ENCODE measurements at regions not wholly inside any gene's neighbourhood (a gene's known extent, or its start where the extent isn't known, plus 50 kb on each side); places are given as distances from the start of the nearest gene placed in this dataset.

GRCh38 chr13:74973935-74974879 is 507.8 kb downstream of the TBC1D4 start:
- Mint-ChIP-seq H3K27me3 (ENCODE audit: insufficient read depth, low read depth, poor library complexity) (no peaks in the 10 kb centered on the region), H3K4me1 (peaks cover 15% of the 10 kb centered on the region), H3K9me3 (no peaks in the 10 kb centered on the region), H3K36me3 (ENCODE audit: low read depth) (no peaks in the 10 kb centered on the region), H3K27ac (no peak overlapping the region), H3K4me3 (no peak overlapping the region)
- H3K27ac ChIP-seq (ENCODE audit: low read depth): no peak overlapping the region
- no peak overlapping the region for H3K4me3 ChIP-seq
- no peak for DNase-seq (ENCODE audit: low spot score)
- H3K4me1 ChIP-seq (ENCODE audit: insufficient read depth): peaks cover 3% of the 10 kb centered on the region; the same call in 1 of the 2 replicates
- no peaks in the 10 kb centered on the region for H3K27me3 ChIP-seq (ENCODE audit: insufficient read depth)
- H3K79me2 ChIP-seq (replicated peaks; ENCODE audit: insufficient read depth): no peaks in the 10 kb centered on the region
- H2AFZ ChIP-seq: no peak overlapping the region
- H3K4me2 ChIP-seq: no peak overlapping the region
- no peak; the same call in 2 of the 3 replicates for ATAC-seq
- H3F3A ChIP-seq (replicated peaks; ENCODE audit: low read depth): no peaks in the 10 kb centered on the region
- no peak for TF ChIP-seq STAT1 (IDR thresholded peaks at IDR 0.05; ENCODE audit: unreplicated experiment)
- no peak for TF ChIP-seq ETS1 (IDR thresholded peaks at IDR 0.05)
- no peak for TF ChIP-seq CREB1 (CRISPR knock-in tag; IDR thresholded peaks at IDR 0.05; ENCODE audit: low read depth)
- no peak for TF ChIP-seq ZNF462 (CRISPR knock-in tag; IDR thresholded peaks at IDR 0.05)
- no peaks in the 10 kb centered on the region for H4K20me1 ChIP-seq (replicated peaks; ENCODE audit: insufficient read depth)
- no peaks in the 10 kb centered on the region for H3K36me3 ChIP-seq (ENCODE audit: insufficient read depth)
- H3K9me2 ChIP-seq (ENCODE audit: insufficient read depth): 0 out of 2 replicates have a peak, but pooled peaks cover 4% of the 10 kb centered on the region
